Sigmoid colon (tissue), 6 donors: ENCODE measurements at regions not wholly inside any gene's neighbourhood (a gene's known extent, or its start where the extent isn't known, plus 50 kb on each side); places are given as distances from the start of the nearest gene placed in this dataset.

Source experiments
- DNase-seq: peaks from one replicate; pipeline ENCODE4 v3.0.0-alpha.2; 2019
- H3K27ac ChIP-seq, 4 donors: fragments of 200-600 bp; sonication (generic); one replicate each; pipeline ENCODE4 v1.5.1; 2016 to 2019; ENCODE audit warnings: mild to moderate bottlenecking in 1 of 4
- H3K27me3 ChIP-seq, 3 donors: fragments of 200-600 bp; sonication (generic); one replicate each; pipeline ENCODE4 v1.5.1; 2019; ENCODE audit warnings: mild to moderate bottlenecking in 1 of 3
- H3K36me3 ChIP-seq, 4 donors: fragments of 200-600 bp; sonication (generic); one replicate each; pipeline ENCODE4 v1.5.1; 2016 to 2019
- H3K4me1 ChIP-seq, 4 donors: fragments of 200-600 bp; sonication (generic); one replicate each; pipeline ENCODE4 v1.5.1; 2017 to 2019
- H3K4me3 ChIP-seq, 4 donors: fragments of 200-600 bp; sonication (generic); one replicate each; pipeline ENCODE4 v1.5.1; 2017 to 2019; ENCODE audit warnings: mild to moderate bottlenecking in 2 of 4, moderate library complexity in 1 of 4
- H3K9me3 ChIP-seq, 4 donors: fragments of 200-600 bp in 3 of 4; sonication (generic) in 3 of 4; one replicate each; pipeline versions ENCODE4 v1.5.1 to v1.6.1; 2013 to 2019
- CTCF ChIP-seq, 4 experiments: fragments of 450-650 bp in 3 of 4; fragments of 200-600 bp in 1 of 4; IDR thresholded peaks; one replicate each; pipeline ENCODE4 v1.5.1; 2016 to 2019; ENCODE audit warnings: antibody characterized with exemption in 4 of 4, mild to moderate bottlenecking in 3 of 4, moderate library complexity in 2 of 4
- EP300 ChIP-seq, 4 donors: sonication (generic); formaldehyde crosslinking; IDR thresholded peaks; one replicate each; pipeline ENCODE4 v1.6.1; 2017; ENCODE audit warnings: antibody characterized with exemption in 4 of 4
- POLR2A ChIP-seq, 2 donors: fragments of 450-650 bp; IDR thresholded peaks; one replicate each; pipeline ENCODE4 v1.6.1; 2016; ENCODE audit warnings: antibody characterized with exemption in 2 of 2, mild to moderate bottlenecking in 2 of 2, moderate library complexity in 2 of 2
- POLR2AphosphoS5 ChIP-seq, 4 donors: sonication (generic); formaldehyde crosslinking; IDR thresholded peaks; one replicate each; pipeline ENCODE4 v1.6.1; 2017; ENCODE audit warnings: antibody characterized with exemption in 4 of 4
- WGBS, 2 donors: extraction: QIAGEN DNeasy Blood & Tissue Kit; methylation state at CpG; one replicate each; pipeline ENCODE4 v1.1.7; 2013; 5-methylcytosine and 5-hydroxymethylcytosine counted together
- intact Hi-C: fragments of 100-400 bp; cut with DNase I; formaldehyde crosslinking; loops from one replicate; pipeline ENCODE4 v1.15.1; 2023
- donor health status: healthy with polysubstance abuse.
- donor health status: healthy.

GRCh38 chr5:92574023-92574422 lies 1007.0 kb downstream of the NR2F1-AS1 start:
- 68% methylated on average over 3 of the region's 3 CpGs for WGBS, 2 donors
- DNase-seq, result no peak
- Histone ChIP-seq H3K36me3 (no peaks in the 10 kb centered on the region), H3K27me3 (no peaks in the 10 kb centered on the region), H3K9me3 (no peaks in the 10 kb centered on the region), H3K4me1 (no peaks in the 10 kb centered on the region), H3K4me3 (no peak overlapping the region), H3K27ac (no peak overlapping the region)
- intact Hi-C loops, result no loop called here
- TF ChIP-seq EP300 (IDR thresholded peaks at IDR 0.05), result no peak
- TF ChIP-seq POLR2AphosphoS5 (IDR thresholded peaks at IDR 0.05), result no peak
- TF ChIP-seq POLR2A (IDR thresholded peaks at IDR 0.05), result no peak
- no peak for TF ChIP-seq CTCF (IDR thresholded peaks at IDR 0.05)

GRCh38 chr5:92568522-92568921 lies 1012.5 kb downstream of the NR2F1-AS1 start:
- TF ChIP-seq POLR2A (IDR thresholded peaks at IDR 0.05) (no peak), CTCF (IDR thresholded peaks at IDR 0.05) (no peak), EP300 (IDR thresholded peaks at IDR 0.05) (no peak), POLR2AphosphoS5 (IDR thresholded peaks at IDR 0.05) (no peak)
- intact Hi-C loops, result no loop called here
- WGBS, 2 donors, result 35 to 61% methylated on average over 2 of the region's 2 CpGs

GRCh38 chr5:92567831-92568450 lies 1013.1 kb downstream of the NR2F1-AS1 start:
- no peak for TF ChIP-seq POLR2A (IDR thresholded peaks at IDR 0.05)
- TF ChIP-seq EP300 (IDR thresholded peaks at IDR 0.05), result no peak
- no peak for TF ChIP-seq CTCF (IDR thresholded peaks at IDR 0.05)
- TF ChIP-seq POLR2AphosphoS5 (IDR thresholded peaks at IDR 0.05), result no peak
- H3K27me3 ChIP-seq, result no peaks in the 10 kb centered on the region
- H3K9me3 ChIP-seq, result no peaks in the 10 kb centered on the region
- H3K27ac ChIP-seq, result no peak overlapping the region
- WGBS, 2 donors, result 92 to 93% methylated on average over 3 of the region's 3 CpGs
- no peaks in the 10 kb centered on the region for H3K36me3 ChIP-seq
- no peak overlapping the region for H3K4me3 ChIP-seq
- intact Hi-C loops, result no loop called here
- no peaks in the 10 kb centered on the region for H3K4me1 ChIP-seq
- no peak for DNase-seq

More at GRCh38 chr5:92568522-92568921, 1012.5 kb downstream of the NR2F1-AS1 start:
- Histone ChIP-seq H3K27me3 (no peaks in the 10 kb centered on the region), H3K9me3 (no peaks in the 10 kb centered on the region), H3K4me1 (no peaks in the 10 kb centered on the region), H3K4me3 (no peak overlapping the region), H3K27ac (no peak overlapping the region), H3K36me3 (no peaks in the 10 kb centered on the region)
- no peak for DNase-seq

- no peak for TF ChIP-seq POLR2AphosphoS5 (IDR thresholded peaks at IDR 0.05)
- TF ChIP-seq EP300 (IDR thresholded peaks at IDR 0.05), result no peak
- TF ChIP-seq POLR2A (IDR thresholded peaks at IDR 0.05), result no peak
- no peak for TF ChIP-seq CTCF (IDR thresholded peaks at IDR 0.05)
- H3K9me3 ChIP-seq, result no peaks in the 10 kb centered on the region
- H3K36me3 ChIP-seq, result no peaks in the 10 kb centered on the region
- H3K27me3 ChIP-seq, result no peaks in the 10 kb centered on the region
- no peak for DNase-seq
- intact Hi-C loops, result no loop called here
- H3K27ac ChIP-seq, result no peak overlapping the region
- H3K4me3 ChIP-seq, result no peak overlapping the region
- no peaks in the 10 kb centered on the region for H3K4me1 ChIP-seq
- WGBS, 2 donors, result 48 to 66% methylated on average over 3 of the region's 3 CpGs
Measured at GRCh38 chr5:92566113-92566786, 1014.8 kb downstream of the NR2F1-AS1 start.
